HEK293 (cell line): ENCODE measurements at regions not wholly inside any gene's neighbourhood (a gene's known extent, or its start where the extent isn't known, plus 50 kb on each side); places are given as distances from the start of the nearest gene placed in this dataset.

Experiments used
- CTCF ChIP-seq: fragments of 450-650 bp; formaldehyde crosslinking; IDR thresholded peaks from 2 replicates; pipeline ENCODE4 v1.5.1; 2016; ENCODE audit warnings: missing biosample characterization, missing genetic modification characterization
- FEZF1 ChIP-seq: fragments of 450-650 bp; formaldehyde crosslinking; IDR thresholded peaks from 2 replicates; pipeline ENCODE4 v1.5.1; 2016; ENCODE audit warnings: missing biosample characterization, missing genetic modification characterization
- TCF7L2 ChIP-seq: IDR thresholded peaks from 2 replicates; pipeline ENCODE4 v1.6.1; 2011; ENCODE audit warnings: low read depth, mild to moderate bottlenecking, inconsistent platforms, low read length, moderate library complexity, borderline replicate concordance
- YY1 ChIP-seq: fragments of 450-650 bp; formaldehyde crosslinking; IDR thresholded peaks from 2 replicates; pipeline ENCODE4 v1.5.1; 2018; ENCODE audit warnings: missing biosample characterization, missing genetic modification characterization
- ZNF10 ChIP-seq: fragments of 450-650 bp; formaldehyde crosslinking; IDR thresholded peaks from 2 replicates; pipeline ENCODE4 v1.5.1; 2017; ENCODE audit warnings: missing biosample characterization, missing genetic modification characterization
- ZNF776 ChIP-seq: fragments of 450-650 bp; formaldehyde crosslinking; IDR thresholded peaks from 2 replicates; pipeline ENCODE4 v1.5.0; 2017; ENCODE audit warnings: missing biosample characterization, missing genetic modification characterization, borderline replicate concordance
- ZNF792 ChIP-seq: fragments of 450-650 bp; formaldehyde crosslinking; IDR thresholded peaks from 2 replicates; pipeline ENCODE4 v1.5.1; 2016; ENCODE audit warnings: missing biosample characterization, missing genetic modification characterization

- no peak for TF ChIP-seq FEZF1
- no peak for TF ChIP-seq CTCF (tag by site-specific recombination)
- TF ChIP-seq ZNF10 (tag by site-specific recombination), result no peak
- no peak for TF ChIP-seq ZNF792 (tag by site-specific recombination)
- no peak for TF ChIP-seq TCF7L2
- TF ChIP-seq ZNF776 (tag by site-specific recombination), result no peak
- no peak for TF ChIP-seq YY1 (tag by site-specific recombination)
Measured at GRCh38 chr12:58450868-58451482, 469.3 kb downstream of the LRIG3 start.
